ENCODE measurements at regions not wholly inside any gene's neighbourhood (a gene's known extent, or its start where the extent isn't known, plus 50 kb on each side); places are given as distances from the start of the nearest gene placed in this dataset.
A peak's percentile ranks its signal among the peaks of the same experiment; 100 is the strongest.
"Not testable (repeated sequence)": the region's sequence is repeated elsewhere in the genome, so short reads cannot be mapped to it uniquely, and the experiment has no call there.

- peak; percentile 0 for DNase-seq (ENCODE audit: low read depth)
- peak overlapping the region; percentile 60 for H3K4me3 ChIP-seq (ENCODE audit: low read depth, low read length)
These were observed 56.6 kb upstream of the GOLGA8N start for GRCh38 chr15:32536507-32537172.

GRCh38 chr15:32536057-32536493 lies 57.2 kb upstream of the GOLGA8N start:
- H3K4me3 ChIP-seq (ENCODE audit: low read depth, low read length); DNase-seq (ENCODE audit: low read depth): not testable (repeated sequence)

GRCh38 chr15:32535150-32535898 lies 57.9 kb upstream of the GOLGA8N start:
- DNase-seq (ENCODE audit: low read depth); H3K4me3 ChIP-seq (ENCODE audit: low read depth, low read length): not testable (repeated sequence)

GRCh38 chr15:32522900-32523299 lies 67.5 kb upstream of the GOLGA8O start:
- DNase-seq (ENCODE audit: low read depth); H3K4me3 ChIP-seq (ENCODE audit: low read depth, low read length): not testable (repeated sequence)

- not testable (repeated sequence) for H3K4me3 ChIP-seq (ENCODE audit: low read depth, low read length); DNase-seq (ENCODE audit: low read depth)
These were observed 67.0 kb upstream of the GOLGA8O start for GRCh38 chr15:32522421-32522820.

GRCh38 chr15:32518976-32519375 lies 63.5 kb upstream of the GOLGA8O start:
- DNase-seq (ENCODE audit: low read depth); H3K4me3 ChIP-seq (ENCODE audit: low read depth, low read length): not testable (repeated sequence)

- DNase-seq (ENCODE audit: low read depth); H3K4me3 ChIP-seq (ENCODE audit: low read depth, low read length): not testable (repeated sequence)
These were observed 62.6 kb upstream of the GOLGA8O start for GRCh38 chr15:32518013-32518412.

- not testable (repeated sequence) for H3K4me3 ChIP-seq (ENCODE audit: low read depth, low read length); DNase-seq (ENCODE audit: low read depth)
These were observed 61.5 kb upstream of the GOLGA8O start for GRCh38 chr15:32516954-32517353.

GRCh38 chr15:32513378-32513777 lies 57.9 kb upstream of the GOLGA8O start:
- DNase-seq (ENCODE audit: low read depth); H3K4me3 ChIP-seq (ENCODE audit: low read depth, low read length): not testable (repeated sequence)

GRCh38 chr15:32510027-32510426 lies 54.6 kb upstream of the GOLGA8O start:
- H3K4me3 ChIP-seq (ENCODE audit: low read depth, low read length); DNase-seq (ENCODE audit: low read depth): not testable (repeated sequence)

GRCh38 chr15:32508081-32508480 lies 52.6 kb upstream of the GOLGA8O start:
- DNase-seq (ENCODE audit: low read depth); H3K4me3 ChIP-seq (ENCODE audit: low read depth, low read length): not testable (repeated sequence)

- not testable (repeated sequence) for H3K4me3 ChIP-seq (ENCODE audit: low read depth, low read length); DNase-seq (ENCODE audit: low read depth)
These were observed 51.4 kb upstream of the GOLGA8O start for GRCh38 chr15:32506787-32507186.

- not testable (repeated sequence) for H3K4me3 ChIP-seq (ENCODE audit: low read depth, low read length); DNase-seq (ENCODE audit: low read depth)
These were observed 50.2 kb upstream of the GOLGA8O start for GRCh38 chr15:32505633-32506032.

Measured in fibroblast of the aortic adventitia (primary cell).